ENCODE measurements at regions not wholly inside any gene's neighbourhood (a gene's known extent, or its start where the extent isn't known, plus 50 kb on each side); places are given as distances from the start of the nearest gene placed in this dataset.
"Not testable (repeated sequence)": the region's sequence is repeated elsewhere in the genome, so short reads cannot be mapped to it uniquely, and the experiment has no call there.

- DNase-seq (ENCODE audit: low read depth), result peak; percentile 40
- no peak overlapping the region for H3K4me3 ChIP-seq (replicated peaks; ENCODE audit: low read depth, low read length)
- no peak for TF ChIP-seq CTCF (IDR thresholded peaks at IDR 0.05; ENCODE audit: low read length, missing control alignments)
Observed at GRCh38 chr4:56148428-56148827, 199.7 kb downstream of the CEP135 start.

GRCh38 chr4:56147371-56147770 lies 198.6 kb downstream of the CEP135 start:
- TF ChIP-seq CTCF (IDR thresholded peaks at IDR 0.05; ENCODE audit: low read length, missing control alignments), result no peak
- DNase-seq (ENCODE audit: low read depth), result peak; percentile 73
- no peak overlapping the region for H3K4me3 ChIP-seq (replicated peaks; ENCODE audit: low read depth, low read length)

- H3K4me3 ChIP-seq (replicated peaks; ENCODE audit: low read depth, low read length), result no peak overlapping the region
- DNase-seq (ENCODE audit: low read depth), result no peak
- TF ChIP-seq CTCF (IDR thresholded peaks at IDR 0.05; ENCODE audit: low read length, missing control alignments), result no peak
Observed at GRCh38 chr4:56146956-56147355, 198.2 kb downstream of the CEP135 start.

- no peak overlapping the region for H3K4me3 ChIP-seq (replicated peaks; ENCODE audit: low read depth, low read length)
- no peak for DNase-seq (ENCODE audit: low read depth)
- TF ChIP-seq CTCF (IDR thresholded peaks at IDR 0.05; ENCODE audit: low read length, missing control alignments), result no peak
Observed at GRCh38 chr4:56142088-56142487, 193.3 kb downstream of the CEP135 start.

- H3K4me3 ChIP-seq (replicated peaks; ENCODE audit: low read depth, low read length), result no peak overlapping the region
- no peak for TF ChIP-seq CTCF (IDR thresholded peaks at IDR 0.05; ENCODE audit: low read length, missing control alignments)
- DNase-seq (ENCODE audit: low read depth), result no peak
Observed at GRCh38 chr4:56139241-56139827, 190.6 kb downstream of the CEP135 start.

GRCh38 chr4:56134834-56135233 lies 186.1 kb downstream of the CEP135 start:
- H3K4me3 ChIP-seq (replicated peaks; ENCODE audit: low read depth, low read length), result not testable (repeated sequence)
- peak; percentile 60 for DNase-seq (ENCODE audit: low read depth)

GRCh38 chr4:56134266-56134665 lies 185.5 kb downstream of the CEP135 start:
- H3K4me3 ChIP-seq (replicated peaks; ENCODE audit: low read depth, low read length), result no peak overlapping the region
- no peak for TF ChIP-seq CTCF (IDR thresholded peaks at IDR 0.05; ENCODE audit: low read length, missing control alignments)
- DNase-seq (ENCODE audit: low read depth), result peak; percentile 98

Data from fibroblast of pulmonary artery (primary cell).